GM12892 (cell line): ENCODE measurements at regions not wholly inside any gene's neighbourhood (a gene's known extent, or its start where the extent isn't known, plus 50 kb on each side); places are given as distances from the start of the nearest gene placed in this dataset.

Experiments used
- POLR2AphosphoS5 ChIP-seq: IDR thresholded peaks from 2 replicates; pipeline ENCODE4 v1.6.1; 2011; ENCODE audit warnings: low read depth, low read length, control low read depth
- TAF1 ChIP-seq: IDR thresholded peaks from 2 replicates; pipeline ENCODE4 v1.6.1; 2011; ENCODE audit warnings: low read depth, mild to moderate bottlenecking, control low read depth, low read length, borderline replicate concordance

DNA sequence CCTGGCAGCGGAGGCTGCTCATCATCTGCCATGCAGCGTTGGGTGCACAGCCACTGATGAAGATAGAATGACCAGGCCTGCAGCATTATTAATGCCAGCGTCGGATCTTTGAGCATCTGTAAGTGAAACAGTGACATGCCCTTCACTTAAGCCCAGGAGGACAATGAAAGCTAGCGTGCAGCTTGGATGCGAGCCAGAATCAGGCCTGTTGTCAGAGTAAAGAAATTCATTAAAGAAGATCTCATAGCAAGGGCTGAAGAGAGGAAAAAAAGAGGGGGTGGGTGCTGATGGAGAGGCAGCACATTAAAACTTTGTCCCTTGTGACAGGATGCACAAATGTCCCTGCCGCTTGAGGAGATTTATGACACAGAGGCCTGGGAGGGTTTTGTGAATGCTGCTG is 186.1 kb upstream of the MAST4 start:
- TF ChIP-seq POLR2AphosphoS5 (no peak), TAF1 (no peak)
